Muscle layer of colon (tissue), 2 donors: ENCODE measurements at regions not wholly inside any gene's neighbourhood (a gene's known extent, or its start where the extent isn't known, plus 50 kb on each side); places are given as distances from the start of the nearest gene placed in this dataset.

Experiments used
- H3K27ac ChIP-seq: one replicate; pipeline ENCODE4 v1.7.0; 2013; ENCODE audit warnings: low read depth, mild to moderate bottlenecking, low read length, moderate library complexity
- H3K27me3 ChIP-seq, 2 donors: one replicate each; pipeline ENCODE4 v1.7.0; 2013; ENCODE audit warnings: low read length in 2 of 2, mild to moderate bottlenecking in 2 of 2; ENCODE audit not compliant: insufficient read depth in 2 of 2, control insufficient read depth in 1 of 2
- H3K36me3 ChIP-seq: one replicate; pipeline ENCODE4 v1.7.0; 2013; ENCODE audit warnings: mild to moderate bottlenecking, low read length; ENCODE audit not compliant: insufficient read depth
- H3K4me1 ChIP-seq: one replicate; pipeline ENCODE4 v1.7.0; 2013; ENCODE audit warnings: mild to moderate bottlenecking, low read length; ENCODE audit not compliant: insufficient read depth
- H3K4me3 ChIP-seq, 2 donors: one replicate each; pipeline ENCODE4 v1.7.0; 2013; ENCODE audit warnings: low read length in 2 of 2, low read depth in 1 of 2, mild to moderate bottlenecking in 1 of 2, moderate library complexity in 1 of 2
- H3K9ac ChIP-seq: one replicate; pipeline ENCODE4 v1.7.0; 2013; ENCODE audit warnings: low read length
- H3K9me3 ChIP-seq: one replicate; pipeline ENCODE4 v1.7.0; 2013; ENCODE audit warnings: mild to moderate bottlenecking, low read length
- donor health status: abdominal sarcoma.
- donor health status: Adenocarcinoma of cecum.

- no peaks in the 10 kb centered on the region for H3K9me3 ChIP-seq
- no peaks in the 10 kb centered on the region for H3K36me3 ChIP-seq
- no peaks in the 10 kb centered on the region for H3K27me3 ChIP-seq
- H3K9ac ChIP-seq, result no peak overlapping the region
- H3K4me1 ChIP-seq, result no peaks in the 10 kb centered on the region
- no peak overlapping the region for H3K4me3 ChIP-seq
- H3K27ac ChIP-seq, result no peak overlapping the region
Measured at GRCh38 chr2:239727776-239728600, 297.2 kb downstream of the NDUFA10 start.

- no peaks in the 10 kb centered on the region for H3K4me1 ChIP-seq
- no peak overlapping the region for H3K4me3 ChIP-seq
- no peaks in the 10 kb centered on the region for H3K36me3 ChIP-seq
- no peaks in the 10 kb centered on the region for H3K9me3 ChIP-seq
- no peak overlapping the region for H3K27ac ChIP-seq
- no peaks in the 10 kb centered on the region for H3K27me3 ChIP-seq
- H3K9ac ChIP-seq, result no peak overlapping the region
Measured at GRCh38 chr2:239727182-239727775, 297.9 kb downstream of the NDUFA10 start.

GRCh38 chr2:239726631-239727181, 298.4 kb downstream of the NDUFA10 start:
- no peaks in the 10 kb centered on the region for H3K4me1 ChIP-seq
- no peaks in the 10 kb centered on the region for H3K9me3 ChIP-seq
- H3K9ac ChIP-seq, result no peak overlapping the region
- no peaks in the 10 kb centered on the region for H3K36me3 ChIP-seq
- H3K27me3 ChIP-seq, result no peaks in the 10 kb centered on the region
- H3K27ac ChIP-seq, result no peak overlapping the region
- no peak overlapping the region for H3K4me3 ChIP-seq

- H3K4me1 ChIP-seq, result no peaks in the 10 kb centered on the region
- no peaks in the 10 kb centered on the region for H3K27me3 ChIP-seq
- H3K9me3 ChIP-seq, result no peaks in the 10 kb centered on the region
- H3K9ac ChIP-seq, result no peak overlapping the region
- H3K36me3 ChIP-seq, result no peaks in the 10 kb centered on the region
- H3K27ac ChIP-seq, result no peak overlapping the region
- no peak overlapping the region for H3K4me3 ChIP-seq
Measured at GRCh38 chr2:239726091-239726591, 299.0 kb downstream of the NDUFA10 start.

GRCh38 chr2:239725551-239725890, 299.6 kb downstream of the NDUFA10 start:
- Histone ChIP-seq H3K4me1 (no peaks in the 10 kb centered on the region), H3K9ac (no peak overlapping the region), H3K27me3 (no peaks in the 10 kb centered on the region), H3K4me3 (no peak overlapping the region), H3K9me3 (no peaks in the 10 kb centered on the region), H3K27ac (no peak overlapping the region), H3K36me3 (no peaks in the 10 kb centered on the region)

- no peaks in the 10 kb centered on the region for H3K27me3 ChIP-seq
- H3K4me1 ChIP-seq, result no peaks in the 10 kb centered on the region
- H3K36me3 ChIP-seq, result no peaks in the 10 kb centered on the region
- H3K27ac ChIP-seq, result no peak overlapping the region
- no peaks in the 10 kb centered on the region for H3K9me3 ChIP-seq
- H3K4me3 ChIP-seq, result no peak overlapping the region
- H3K9ac ChIP-seq, result no peak overlapping the region
Measured at GRCh38 chr2:239724851-239725550, 300.1 kb downstream of the NDUFA10 start.

- H3K9me3 ChIP-seq, result no peaks in the 10 kb centered on the region
- H3K9ac ChIP-seq, result no peak overlapping the region
- no peaks in the 10 kb centered on the region for H3K27me3 ChIP-seq
- H3K27ac ChIP-seq, result no peak overlapping the region
- H3K4me3 ChIP-seq, result no peak overlapping the region
- H3K4me1 ChIP-seq, result no peaks in the 10 kb centered on the region
- no peaks in the 10 kb centered on the region for H3K36me3 ChIP-seq
Measured at GRCh38 chr2:239724194-239724849, 300.8 kb downstream of the NDUFA10 start.

GRCh38 chr2:239723486-239724193, 301.5 kb downstream of the NDUFA10 start:
- H3K27me3 ChIP-seq, result no peaks in the 10 kb centered on the region
- no peaks in the 10 kb centered on the region for H3K9me3 ChIP-seq
- H3K9ac ChIP-seq, result no peak overlapping the region
- no peak overlapping the region for H3K27ac ChIP-seq
- no peak overlapping the region for H3K4me3 ChIP-seq
- no peaks in the 10 kb centered on the region for H3K4me1 ChIP-seq
- H3K36me3 ChIP-seq, result no peaks in the 10 kb centered on the region

- no peaks in the 10 kb centered on the region for H3K36me3 ChIP-seq
- no peaks in the 10 kb centered on the region for H3K27me3 ChIP-seq
- H3K4me1 ChIP-seq, result no peaks in the 10 kb centered on the region
- H3K27ac ChIP-seq, result no peak overlapping the region
- no peak overlapping the region for H3K4me3 ChIP-seq
- no peaks in the 10 kb centered on the region for H3K9me3 ChIP-seq
- no peak overlapping the region for H3K9ac ChIP-seq
Measured at GRCh38 chr2:239722760-239723470, 302.2 kb downstream of the NDUFA10 start.

GRCh38 chr2:239721991-239722759, 303.0 kb downstream of the NDUFA10 start:
- Histone ChIP-seq H3K4me3 (no peak overlapping the region), H3K27ac (no peak overlapping the region), H3K4me1 (peaks cover 2% of the 10 kb centered on the region), H3K36me3 (no peaks in the 10 kb centered on the region), H3K9me3 (no peaks in the 10 kb centered on the region), H3K9ac (no peak overlapping the region), H3K27me3 (no peaks in the 10 kb centered on the region)
